PC-3 (cell line): ENCODE measurements at regions not wholly inside any gene's neighbourhood (a gene's known extent, or its start where the extent isn't known, plus 50 kb on each side); places are given as distances from the start of the nearest gene placed in this dataset.

Source experiments
- ATAC-seq: fragments of 200-7000 bp; cut with Tn5 transposase; 2 replicates; pipeline ENCODE4 v1.9.1; 2020; ENCODE audit warnings: mild to moderate bottlenecking, moderate library complexity
- BruUV-seq: library from RNA; stranded (reverse); fragments of 400-500 nt; replicated peaks from 2 replicates; lab custom pipeline; 2021; lab: Mats Ljungman, UMichigan
- CTCF ChIA-PET: fragments of 300-600 bp; sonication (Branson Sonifier 250); formaldehyde crosslinking; loops from one replicate; lab custom pipeline; 2022; ENCODE audit warnings: antibody characterized with exemption; lab: Charles Lee
- POLR2A ChIA-PET: fragments of 300-600 bp; sonication (Branson Sonifier 250); formaldehyde crosslinking; loops from one replicate; lab custom pipeline; 2022; ENCODE audit warnings: antibody characterized with exemption; ENCODE audit not compliant: unreplicated experiment; lab: Charles Lee
- DNase-seq: peaks from one replicate; pipeline ENCODE4 v3.0.0-alpha.2; 2015
- H2AFZ ChIP-seq: fragments of 300-600 bp; sonication (generic); 2 replicates; pipeline ENCODE4 v1.6.0; 2016; ENCODE audit warnings: antibody characterized with exemption, low read length
- H3F3A ChIP-seq: fragments of 300-600 bp; sonication (generic); one replicate; pipeline ENCODE4 v1.6.0; 2017; ENCODE audit warnings: antibody characterized with exemption, low read length, control low read depth, mild to moderate bottlenecking; ENCODE audit not compliant: unreplicated experiment
- H3K27ac ChIP-seq: fragments of 300-600 bp; sonication (generic); 2 replicates; pipeline ENCODE4 v1.5.1; 2016; ENCODE audit warnings: mild to moderate bottlenecking, low read length
- H3K27me3 ChIP-seq: fragments of 300-600 bp; sonication (generic); 2 replicates; pipeline ENCODE4 v1.6.1; 2016; ENCODE audit warnings: low read length, mixed read lengths
- H3K36me3 ChIP-seq: fragments of 300-600 bp; sonication (generic); 2 replicates; pipeline ENCODE4 v1.6.1; 2016; ENCODE audit warnings: low read depth, mixed run types, low read length, mixed read lengths
- H3K4me1 ChIP-seq: fragments of 300-600 bp; sonication (generic); 2 replicates; pipeline ENCODE4 v1.5.1; 2016; ENCODE audit warnings: low read length; ENCODE audit not compliant: insufficient read depth
- H3K4me2 ChIP-seq: fragments of 300-600 bp; sonication (generic); 2 replicates; pipeline ENCODE4 v1.6.0; 2016; ENCODE audit warnings: low read length
- H3K4me3 ChIP-seq: fragments of 300-600 bp; sonication (generic); 2 replicates; pipeline ENCODE4 v1.5.1; 2016; ENCODE audit warnings: mild to moderate bottlenecking, low read length, mixed read lengths
- H3K79me2 ChIP-seq: fragments of 300-600 bp; sonication (generic); 2 replicates; pipeline ENCODE4 v1.6.1; 2017; ENCODE audit warnings: low read length, mixed read lengths
- H3K9ac ChIP-seq: fragments of 300-600 bp; sonication (generic); 2 replicates; pipeline ENCODE4 v1.6.0; 2016; ENCODE audit warnings: mild to moderate bottlenecking, low read length
- H3K9me2 ChIP-seq: fragments of 300-600 bp; sonication (generic); replicated peaks from 2 replicates; pipeline ENCODE4 v1.6.1; 2016; ENCODE audit warnings: mixed run types, low read length, mixed read lengths
- H3K9me3 ChIP-seq: fragments of 300-600 bp; sonication (generic); 2 replicates; pipeline ENCODE4 v1.6.1; 2016; ENCODE audit warnings: low read length, mixed read lengths
- H4K20me1 ChIP-seq: fragments of 300-600 bp; sonication (generic); 2 replicates; pipeline ENCODE4 v1.6.1; 2016; ENCODE audit warnings: low read length, mixed read lengths
- CTCF ChIP-seq: fragments of 300-600 bp; sonication (generic); conservative IDR thresholded peaks from 2 replicates; pipeline ENCODE4 v1.5.1; 2017; ENCODE audit warnings: antibody characterized with exemption, low read depth, mild to moderate bottlenecking, low read length
- EZH2 ChIP-seq: fragments of 300-600 bp; sonication (generic); IDR thresholded peaks from one replicate; pipeline ENCODE4 v1.6.1; 2017; ENCODE audit warnings: antibody characterized with exemption, mild to moderate bottlenecking, low read length; ENCODE audit not compliant: unreplicated experiment
- EZH2phosphoT487 ChIP-seq: fragments of 300-600 bp; sonication (generic); IDR thresholded peaks from 2 replicates; pipeline ENCODE4 v1.6.1; 2018; ENCODE audit warnings: mild to moderate bottlenecking, antibody characterized with exemption, low read length, borderline replicate concordance
- intact Hi-C: fragments of 100-400 bp; cut with micrococcal nuclease; formaldehyde crosslinking; loops from 2 replicates; pipeline ENCODE4 v1.9.0; 2023

GRCh38 chr2:133948610-133949290 is 305.1 kb upstream of the MGAT5 start:
- Histone ChIP-seq H3K9me2 (no peaks in the 10 kb centered on the region), H3K4me1 (no peaks in the 10 kb centered on the region), H3K27me3 (peaks cover 43% of the 10 kb centered on the region), H4K20me1 (no peaks in the 10 kb centered on the region), H3K27ac (no peak overlapping the region), H2AFZ (no peak overlapping the region), H3K36me3 (no peaks in the 10 kb centered on the region), H3K79me2 (no peaks in the 10 kb centered on the region), H3F3A (no peaks in the 10 kb centered on the region), H3K9ac (no peak overlapping the region), H3K4me2 (no peak overlapping the region), H3K4me3 (no peak overlapping the region), H3K9me3 (no peaks in the 10 kb centered on the region)
- no TSS peak for BruUV-seq
- ATAC-seq (no peak), DNase-seq (no peak)
- intact Hi-C loops, result no loop called here
- ChIA-PET CTCF (no interaction called here), POLR2A (no interaction called here)
- TF ChIP-seq EZH2 (no peak), CTCF (no peak), EZH2phosphoT487 (no peak)

- no TSS peak for BruUV-seq
- intact Hi-C loops, result no loop called here
- POLR2A ChIA-PET, result no interaction called here
Measured at GRCh38 chr2:133949595-133949994, 304.3 kb upstream of the MGAT5 start.

More at GRCh38 chr2:133949595-133949994, 304.3 kb upstream of the MGAT5 start:
- Histone ChIP-seq H3K4me3 (no peak overlapping the region), H4K20me1 (no peaks in the 10 kb centered on the region), H3K9me2 (no peaks in the 10 kb centered on the region), H3K27ac (no peak overlapping the region), H3K36me3 (no peaks in the 10 kb centered on the region), H3K4me2 (no peak overlapping the region), H3F3A (no peaks in the 10 kb centered on the region), H3K27me3 (peaks cover 42% of the 10 kb centered on the region), H3K9ac (no peak overlapping the region), H3K9me3 (no peaks in the 10 kb centered on the region), H3K79me2 (no peaks in the 10 kb centered on the region), H2AFZ (no peak overlapping the region), H3K4me1 (no peaks in the 10 kb centered on the region)
- DNase-seq (no peak), ATAC-seq (no peak)
- no peak for TF ChIP-seq CTCF
- CTCF ChIA-PET, result no interaction called here
